ENCODE measurements at regions not wholly inside any gene's neighbourhood (a gene's known extent, or its start where the extent isn't known, plus 50 kb on each side); places are given as distances from the start of the nearest gene placed in this dataset.

GRCh38 chr16:54203384-54203783, 83.2 kb downstream of the IRX3 start:
- no peak overlapping the region for H2AFZ ChIP-seq (ENCODE audit: low read depth, low read length)
- H3K27me3 ChIP-seq (ENCODE audit: control insufficient read depth in 2 of 2, insufficient read depth in 2 of 2, low read length in 2 of 2): no peaks in the 10 kb centered on the region
- no peak for FAIRE-seq
- POLR2A ChIA-PET: no interaction called here
- no peak overlapping the region for H3K27ac ChIP-seq (ENCODE audit: insufficient read depth, low read depth, low read length)
- H3K9me3 ChIP-seq (replicated peaks; ENCODE audit: control insufficient read depth, insufficient read depth, low read length): no peaks in the 10 kb centered on the region
- no peak for TF ChIP-seq MAX (IDR thresholded peaks at IDR 0.05; ENCODE audit: insufficient read depth, insufficient read length)
- TF ChIP-seq MYC (IDR thresholded peaks at IDR 0.05; ENCODE audit: low read depth, low read length): no peak
- no peak for TF ChIP-seq JUN (IDR thresholded peaks at IDR 0.05; ENCODE audit: borderline replicate concordance, insufficient read depth, insufficient read length, low read depth)
- no peak for TF ChIP-seq POLR2A (IDR thresholded peaks at IDR 0.05; ENCODE audit: low read depth, low read length)
- TF ChIP-seq, protein P1, sequence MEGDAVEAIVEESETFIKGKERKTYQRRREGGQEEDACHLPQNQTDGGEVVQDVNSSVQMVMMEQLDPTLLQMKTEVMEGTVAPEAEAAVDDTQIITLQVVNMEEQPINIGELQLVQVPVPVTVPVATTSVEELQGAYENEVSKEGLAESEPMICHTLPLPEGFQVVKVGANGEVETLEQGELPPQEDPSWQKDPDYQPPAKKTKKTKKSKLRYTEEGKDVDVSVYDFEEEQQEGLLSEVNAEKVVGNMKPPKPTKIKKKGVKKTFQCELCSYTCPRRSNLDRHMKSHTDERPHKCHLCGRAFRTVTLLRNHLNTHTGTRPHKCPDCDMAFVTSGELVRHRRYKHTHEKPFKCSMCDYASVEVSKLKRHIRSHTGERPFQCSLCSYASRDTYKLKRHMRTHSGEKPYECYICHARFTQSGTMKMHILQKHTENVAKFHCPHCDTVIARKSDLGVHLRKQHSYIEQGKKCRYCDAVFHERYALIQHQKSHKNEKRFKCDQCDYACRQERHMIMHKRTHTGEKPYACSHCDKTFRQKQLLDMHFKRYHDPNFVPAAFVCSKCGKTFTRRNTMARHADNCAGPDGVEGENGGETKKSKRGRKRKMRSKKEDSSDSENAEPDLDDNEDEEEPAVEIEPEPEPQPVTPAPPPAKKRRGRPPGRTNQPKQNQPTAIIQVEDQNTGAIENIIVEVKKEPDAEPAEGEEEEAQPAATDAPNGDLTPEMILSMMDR (IDR thresholded peaks at IDR 0.05; ENCODE audit: extremely low read depth in 1 of 2, insufficient read depth in 1 of 2, low read depth in 1 of 2, low read length in 2 of 2): no peak
- TF ChIP-seq EZH2 (IDR thresholded peaks at IDR 0.05; ENCODE audit: borderline replicate concordance, low read depth, low read length, severe bottlenecking): no peak
- no peak for TF ChIP-seq GATA2 (IDR thresholded peaks at IDR 0.05; ENCODE audit: insufficient read depth, insufficient read length, low read depth, low read length)
- TF ChIP-seq POLR2AphosphoS5 (IDR thresholded peaks at IDR 0.05; ENCODE audit: insufficient read depth, low read depth, low read length): no peak
- TF ChIP-seq FOS (IDR thresholded peaks at IDR 0.05; ENCODE audit: borderline replicate concordance, insufficient read depth, low read length): no peak
- H4K20me1 ChIP-seq (replicated peaks; ENCODE audit: control insufficient read depth, extremely low read depth, insufficient read depth, low read length): no peaks in the 10 kb centered on the region
- intact Hi-C loops (cut with micrococcal nuclease) (loop anchor here (1.0 kb wide), 1 partner anchor 21 kb away; no protein-coding TSS in a partner anchor), dilution Hi-C loops (cut with MboI; ENCODE audit: extremely low pct_ligation_motif_present, low sequenced_read_pairs) (no loop called here)
- H3K36me3 ChIP-seq (ENCODE audit: control insufficient read depth in 2 of 2, extremely low read depth in 1 of 2, insufficient read depth in 2 of 2, low read length in 2 of 2): no peaks in the 10 kb centered on the region
- CTCF ChIA-PET: no interaction called here
- H3K79me2 ChIP-seq (ENCODE audit: control insufficient read depth, insufficient read depth, low read length): no peaks in the 10 kb centered on the region
- no peaks in the 10 kb centered on the region for H3K9me1 ChIP-seq (replicated peaks; ENCODE audit: control insufficient read depth, extremely low read depth, insufficient read depth, low read length)
- H3K9ac ChIP-seq (replicated peaks; ENCODE audit: extremely low read depth, insufficient read depth, low read length): no peak overlapping the region
- H3K4me2 ChIP-seq (ENCODE audit: insufficient read depth, low read length): no peak overlapping the region
- H3K4me3 ChIP-seq (replicated peaks in 1 of 3; ENCODE audit: insufficient read depth in 1 of 3, low read depth in 1 of 3, low read length in 3 of 3): no peak overlapping the region
- H3K4me1 ChIP-seq (ENCODE audit: control insufficient read depth, extremely low read depth, insufficient read depth, low read length): no peaks in the 10 kb centered on the region
- no TSS peak for BruUV-seq (replicated peaks)
- no peak for DNase-seq (ENCODE audit: low read depth, low spot score)

Data from endothelial cell of umbilical vein (primary cell).